ENCODE measurements at regions not wholly inside any gene's neighbourhood (a gene's known extent, or its start where the extent isn't known, plus 50 kb on each side); places are given as distances from the start of the nearest gene placed in this dataset.

GRCh38 chrX:4787971-4788370, 1074.5 kb upstream of the PRKX start:
- H3K4me1 ChIP-seq (ENCODE audit: control insufficient read depth, insufficient read depth, low read length) = no peaks in the 10 kb centered on the region
- intact Hi-C loops (cut with micrococcal nuclease) = no loop called here
- H4K8ac ChIP-seq (ENCODE audit: low read depth in 2 of 2, low read length in 2 of 2) = no peak overlapping the region
- TF ChIP-seq MXI1 (IDR thresholded peaks at IDR 0.05; ENCODE audit: borderline replicate concordance, low read depth, low read length) = no peak
- no peak for TF ChIP-seq SMC3 (IDR thresholded peaks at IDR 0.05; ENCODE audit: low read depth, low read length)
- no peak for TF ChIP-seq CTCF (conservative IDR thresholded peaks at IDR 0.05; ENCODE audit: low read depth, low read length)
- TF ChIP-seq RAD21 (IDR thresholded peaks at IDR 0.05; ENCODE audit: low read length) = no peak
- TF ChIP-seq BHLHE40 (IDR thresholded peaks at IDR 0.05; ENCODE audit: low read depth, low read length) = no peak
- TF ChIP-seq MAFK (IDR thresholded peaks at IDR 0.05; ENCODE audit: low read depth, low read length) = no peak
- TF ChIP-seq USF2 (IDR thresholded peaks at IDR 0.05; ENCODE audit: low read depth, low read length) = no peak
- TF ChIP-seq ELK1 (IDR thresholded peaks at IDR 0.05; ENCODE audit: borderline replicate concordance, low read depth, low read length) = no peak
- dilution Hi-C loops (cut with HindIII; ENCODE audit: low sequenced_read_pairs, unreplicated experiment) = no loop called here
- POLR2A ChIA-PET (ENCODE audit: unreplicated experiment) = no interaction called here
- no peak overlapping the region for H2AK5ac ChIP-seq (ENCODE audit: low read depth, low read length)
- no peak overlapping the region for H3K4me3 ChIP-seq (ENCODE audit: insufficient read depth, low read depth, low read length)
- H4K20me1 ChIP-seq (ENCODE audit: insufficient read depth, low read length) = no peaks in the 10 kb centered on the region
- no peak overlapping the region for H3K27ac ChIP-seq (ENCODE audit: insufficient read depth, low read length)
- H3K79me1 ChIP-seq (ENCODE audit: low read depth in 1 of 2, low read length in 2 of 2) = no peaks in the 10 kb centered on the region
- no peaks in the 10 kb centered on the region for H3K27me3 ChIP-seq (ENCODE audit: control insufficient read depth, insufficient read depth, low read length)
- no peaks in the 10 kb centered on the region for H3K9me1 ChIP-seq (ENCODE audit: insufficient read depth, low read length)
- no peak overlapping the region for H2AFZ ChIP-seq (replicated peaks; ENCODE audit: low read length, poor library complexity)
- no peak overlapping the region for H3K4ac ChIP-seq (ENCODE audit: low read depth, low read length)
- no peak overlapping the region for H3K23ac ChIP-seq (ENCODE audit: low read depth, low read length)
- H2BK5ac ChIP-seq (ENCODE audit: low read depth, low read length, poor library complexity, severe bottlenecking) = no peak overlapping the region
- H3K9me3 ChIP-seq (ENCODE audit: control insufficient read depth, insufficient read depth, low read length) = no peaks in the 10 kb centered on the region; the same call in 1 of the 2 replicates
- no peak overlapping the region for H2BK120ac ChIP-seq (ENCODE audit: low read depth, low read length)
- no peak overlapping the region for H2BK20ac ChIP-seq (ENCODE audit: low read depth, low read length)
- no peak overlapping the region for H3K18ac ChIP-seq (ENCODE audit: low read depth, low read length)
- WGBS, 2 experiments (ENCODE audit: extremely low coverage in 2 of 2, insufficient read length in 1 of 2) = no CpG with 5 or more reads among the region's 1 CpG
- no peak for ATAC-seq (ENCODE audit: low read depth)
- H4K5ac ChIP-seq (ENCODE audit: low read depth, low read length) = no peak overlapping the region
- CTCF ChIA-PET = no interaction called here
- no peak overlapping the region for H4K91ac ChIP-seq (ENCODE audit: insufficient read depth, low read depth, low read length)
- in situ Hi-C loops (cut with MboI; ENCODE audit: low sequenced_read_pairs) = no loop called here
- H3K56ac ChIP-seq (ENCODE audit: extremely low read depth, insufficient read depth, low read length) = no peak overlapping the region
- H3K14ac ChIP-seq (replicated peaks; ENCODE audit: low read depth, low read length) = no peak overlapping the region
- H2AK9ac ChIP-seq (replicated peaks; ENCODE audit: low read depth, low read length, poor library complexity) = no peak overlapping the region
- H3K4me2 ChIP-seq (ENCODE audit: low read depth, low read length) = no peak overlapping the region
- H3K36me3 ChIP-seq (ENCODE audit: control insufficient read depth, insufficient read depth, low read length) = no peaks in the 10 kb centered on the region
- no peak overlapping the region for H2BK15ac ChIP-seq (ENCODE audit: low read depth, low read length)
- no TSS peak for BruUV-seq (replicated peaks)
- DNase-seq = no peak
- no peak overlapping the region for H3K9ac ChIP-seq (ENCODE audit: low read depth, low read length)

All from IMR-90 (cell line).